Endothelial cell (in vitro differentiated cells): ENCODE measurements at regions not wholly inside any gene's neighbourhood (a gene's known extent, or its start where the extent isn't known, plus 50 kb on each side); places are given as distances from the start of the nearest gene placed in this dataset.

ENCODE experiments used
- DNase-seq: peaks from one replicate; pipeline ENCODE4 v3.0.0; 2021; ENCODE audit warnings: low spot score
- H3K27ac Mint-ChIP-seq: one replicate; pipeline ENCODE4 v1.8.0; 2021; ENCODE audit warnings: mixed read lengths, inconsistent platforms; ENCODE audit not compliant: unreplicated experiment
- H3K27me3 Mint-ChIP-seq: one replicate; pipeline ENCODE4 v1.8.0; 2021; ENCODE audit warnings: mild to moderate bottlenecking, moderate library complexity, mixed read lengths, inconsistent platforms; ENCODE audit not compliant: unreplicated experiment
- H3K36me3 Mint-ChIP-seq: one replicate; pipeline ENCODE4 v1.8.0; 2021; ENCODE audit warnings: mild to moderate bottlenecking, low read depth, mixed read lengths, inconsistent platforms; ENCODE audit not compliant: unreplicated experiment
- H3K4me1 Mint-ChIP-seq: one replicate; pipeline ENCODE4 v1.8.0; 2021; ENCODE audit warnings: mild to moderate bottlenecking, mixed read lengths, inconsistent platforms; ENCODE audit not compliant: unreplicated experiment
- H3K4me3 Mint-ChIP-seq: one replicate; pipeline ENCODE4 v1.8.0; 2021; ENCODE audit warnings: mild to moderate bottlenecking, mixed read lengths, inconsistent platforms; ENCODE audit not compliant: unreplicated experiment
- H3K9me3 Mint-ChIP-seq: one replicate; pipeline ENCODE4 v1.8.0; 2021; ENCODE audit warnings: mixed read lengths, inconsistent platforms; ENCODE audit not compliant: unreplicated experiment
- CTCF ChIP-seq: fragments of 200-600 bp; sonication (generic); IDR thresholded peaks from one replicate; pipeline ENCODE4 v1.5.0; 2021; ENCODE audit warnings: antibody characterized with exemption; ENCODE audit not compliant: unreplicated experiment

GRCh38 chr7:21253740-21254687, 173.9 kb upstream of the SP4 start:
- no peak overlapping the region for H3K4me3 Mint-ChIP-seq
- no peaks in the 10 kb centered on the region for H3K27me3 Mint-ChIP-seq

GRCh38 chr7:21256310-21256877, 171.5 kb upstream of the SP4 start:
- Mint-ChIP-seq H3K36me3 (no peaks in the 10 kb centered on the region), H3K27me3 (no peaks in the 10 kb centered on the region)
- peak; percentile 16 for DNase-seq

More at GRCh38 chr7:21253740-21254687, 173.9 kb upstream of the SP4 start:
- peak; percentile 52 for TF ChIP-seq CTCF
- no peaks in the 10 kb centered on the region for H3K4me1 Mint-ChIP-seq
- peak; percentile 76 for DNase-seq
- no peaks in the 10 kb centered on the region for H3K36me3 Mint-ChIP-seq
- no peaks in the 10 kb centered on the region for H3K9me3 Mint-ChIP-seq
- no peak overlapping the region for H3K27ac Mint-ChIP-seq

GRCh38 chr7:21260939-21261338, 166.9 kb upstream of the SP4 start:
- no peak overlapping the region for H3K27ac Mint-ChIP-seq
- no peaks in the 10 kb centered on the region for H3K9me3 Mint-ChIP-seq
- no peak for TF ChIP-seq CTCF
- H3K36me3 Mint-ChIP-seq: no peaks in the 10 kb centered on the region
- H3K4me3 Mint-ChIP-seq: no peak overlapping the region
- no peak for DNase-seq
- peaks cover 13% of the 10 kb centered on the region for H3K4me1 Mint-ChIP-seq
- no peaks in the 10 kb centered on the region for H3K27me3 Mint-ChIP-seq

More at GRCh38 chr7:21256310-21256877, 171.5 kb upstream of the SP4 start:
- TF ChIP-seq CTCF: peak; percentile 80
- Mint-ChIP-seq H3K9me3 (no peaks in the 10 kb centered on the region), H3K4me3 (no peak overlapping the region), H3K4me1 (peaks cover under 1% of the 10 kb centered on the region), H3K27ac (no peak overlapping the region)

GRCh38 chr7:21261627-21262594, 166.0 kb upstream of the SP4 start:
- Mint-ChIP-seq H3K4me1 (peaks cover 13% of the 10 kb centered on the region), H3K27me3 (no peaks in the 10 kb centered on the region)

More at GRCh38 chr7:21261627-21262594, 166.0 kb upstream of the SP4 start:
- Mint-ChIP-seq H3K4me3 (no peak overlapping the region), H3K36me3 (no peaks in the 10 kb centered on the region), H3K9me3 (no peaks in the 10 kb centered on the region), H3K27ac (no peak overlapping the region)
- DNase-seq: peak; percentile 52
- TF ChIP-seq CTCF: peak; percentile 66
